Ectodermal cell (in vitro differentiated cells): ENCODE measurements at regions not wholly inside any gene's neighbourhood (a gene's known extent, or its start where the extent isn't known, plus 50 kb on each side); places are given as distances from the start of the nearest gene placed in this dataset.

Experiments
- H3K27ac ChIP-seq: 2 replicates; pipeline ENCODE4 v1.7.0; 2013; ENCODE audit warnings: mild to moderate bottlenecking, low read depth, low read length; ENCODE audit not compliant: insufficient read depth, poor library complexity, severe bottlenecking
- H3K27me3 ChIP-seq: 2 replicates; pipeline ENCODE4 v1.7.0; 2013; ENCODE audit warnings: mild to moderate bottlenecking, low read length; ENCODE audit not compliant: insufficient read depth, control insufficient read depth, poor library complexity, severe bottlenecking
- H3K36me3 ChIP-seq: one replicate; pipeline ENCODE4 v1.7.0; 2013; ENCODE audit warnings: low read length; ENCODE audit not compliant: control insufficient read depth, insufficient read depth
- H3K4me1 ChIP-seq: one replicate; pipeline ENCODE4 v1.7.0; 2013; ENCODE audit warnings: low read length; ENCODE audit not compliant: control insufficient read depth, insufficient read depth
- H3K4me3 ChIP-seq: 2 replicates; pipeline ENCODE4 v1.7.0; 2013; ENCODE audit warnings: low read depth, low read length, control low read depth; ENCODE audit not compliant: insufficient read depth
- H3K9me3 ChIP-seq: 2 replicates; pipeline ENCODE4 v1.7.0; 2013; ENCODE audit warnings: mild to moderate bottlenecking, low read length, moderate library complexity; ENCODE audit not compliant: control insufficient read depth
- WGBS, 2 experiments: methylation state at CpG; one replicate each; pipeline ENCODE4 v1.1.7; 2013; ENCODE audit warnings: missing lambda C conversion rate in 2 of 2; 5-methylcytosine and 5-hydroxymethylcytosine counted together

- no peak overlapping the region for H3K27ac ChIP-seq
- no peaks in the 10 kb centered on the region for H3K4me1 ChIP-seq
- no peaks in the 10 kb centered on the region for H3K36me3 ChIP-seq
- WGBS, 2 experiments, result 54 to 81% methylated on average over 2 to 3 of the region's 3 CpGs
- no peak overlapping the region for H3K4me3 ChIP-seq
- no peaks in the 10 kb centered on the region for H3K27me3 ChIP-seq
- H3K9me3 ChIP-seq, result no peaks in the 10 kb centered on the region
Observed at GRCh38 chr13:84571264-84571663, 689.0 kb upstream of the SLITRK1 start.

GRCh38 chr13:84570831-84571230, 688.6 kb upstream of the SLITRK1 start:
- H3K27ac ChIP-seq, result no peak overlapping the region
- no peak overlapping the region for H3K4me3 ChIP-seq
- H3K36me3 ChIP-seq, result no peaks in the 10 kb centered on the region
- WGBS, 2 experiments, result 94 to 100% methylated on average over 1 of the region's 2 CpGs
- H3K27me3 ChIP-seq, result no peaks in the 10 kb centered on the region
- H3K4me1 ChIP-seq, result no peaks in the 10 kb centered on the region
- H3K9me3 ChIP-seq, result no peaks in the 10 kb centered on the region

- no CpG with 5 or more reads among the region's 1 CpG for WGBS, 2 experiments
- Histone ChIP-seq H3K36me3 (no peaks in the 10 kb centered on the region), H3K27me3 (no peaks in the 10 kb centered on the region), H3K27ac (no peak overlapping the region), H3K9me3 (no peaks in the 10 kb centered on the region), H3K4me1 (no peaks in the 10 kb centered on the region), H3K4me3 (no peak overlapping the region)
Observed at GRCh38 chr13:84569366-84569765, 687.1 kb upstream of the SLITRK1 start.

GRCh38 chr13:84567848-84568247, 685.6 kb upstream of the SLITRK1 start:
- Histone ChIP-seq H3K27me3 (no peaks in the 10 kb centered on the region), H3K36me3 (no peaks in the 10 kb centered on the region), H3K4me1 (no peaks in the 10 kb centered on the region), H3K27ac (no peak overlapping the region), H3K9me3 (no peaks in the 10 kb centered on the region), H3K4me3 (no peak overlapping the region)
- WGBS, 2 experiments, result 65 to 66% methylated on average over 1 of the region's 1 CpG

- no peaks in the 10 kb centered on the region for H3K36me3 ChIP-seq
- 90 to 96% methylated on average over 2 of the region's 2 CpGs for WGBS, 2 experiments
- H3K9me3 ChIP-seq, result no peaks in the 10 kb centered on the region
- no peaks in the 10 kb centered on the region for H3K27me3 ChIP-seq
- no peak overlapping the region for H3K4me3 ChIP-seq
- H3K27ac ChIP-seq, result no peak overlapping the region
- H3K4me1 ChIP-seq, result no peaks in the 10 kb centered on the region
Observed at GRCh38 chr13:84566780-84567179, 684.5 kb upstream of the SLITRK1 start.

- Histone ChIP-seq H3K4me1 (no peaks in the 10 kb centered on the region), H3K27me3 (no peaks in the 10 kb centered on the region), H3K36me3 (no peaks in the 10 kb centered on the region), H3K9me3 (no peaks in the 10 kb centered on the region), H3K4me3 (no peak overlapping the region), H3K27ac (no peak overlapping the region)
- 91 to 100% methylated on average over 3 of the region's 3 CpGs for WGBS, 2 experiments
Observed at GRCh38 chr13:84563611-84564010, 681.3 kb upstream of the SLITRK1 start.

- WGBS, 2 experiments, result 91 to 96% methylated on average over 3 to 4 of the region's 5 CpGs
- Histone ChIP-seq H3K4me1 (no peaks in the 10 kb centered on the region), H3K4me3 (no peak overlapping the region), H3K27ac (no peak overlapping the region), H3K27me3 (no peaks in the 10 kb centered on the region), H3K36me3 (no peaks in the 10 kb centered on the region), H3K9me3 (no peaks in the 10 kb centered on the region)
Observed at GRCh38 chr13:84553227-84553626, 671.0 kb upstream of the SLITRK1 start.

- H3K36me3 ChIP-seq, result no peaks in the 10 kb centered on the region
- WGBS, 2 experiments, result 93 to 95% methylated on average over 3 of the region's 3 CpGs
- H3K9me3 ChIP-seq, result no peaks in the 10 kb centered on the region
- H3K4me1 ChIP-seq, result no peaks in the 10 kb centered on the region
- no peak overlapping the region for H3K4me3 ChIP-seq
- no peaks in the 10 kb centered on the region for H3K27me3 ChIP-seq
- no peak overlapping the region for H3K27ac ChIP-seq
Observed at GRCh38 chr13:84543962-84544361, 661.7 kb upstream of the SLITRK1 start.

- H3K4me1 ChIP-seq, result no peaks in the 10 kb centered on the region
- H3K27ac ChIP-seq, result no peak overlapping the region
- no peaks in the 10 kb centered on the region for H3K27me3 ChIP-seq
- H3K36me3 ChIP-seq, result no peaks in the 10 kb centered on the region
- no peak overlapping the region for H3K4me3 ChIP-seq
- WGBS, 2 experiments, result 92% methylated on average over 1 of the region's 1 CpG; no CpG with 5 or more reads in 1 of the 2 experiments
- H3K9me3 ChIP-seq, result no peaks in the 10 kb centered on the region
Observed at GRCh38 chr13:84542348-84542747, 660.1 kb upstream of the SLITRK1 start.

- WGBS, 2 experiments, result 95% methylated on average over 2 of the region's 2 CpGs; no CpG with 5 or more reads in 1 of the 2 experiments
- Histone ChIP-seq H3K9me3 (no peaks in the 10 kb centered on the region), H3K4me1 (no peaks in the 10 kb centered on the region), H3K36me3 (no peaks in the 10 kb centered on the region), H3K27me3 (no peaks in the 10 kb centered on the region), H3K27ac (no peak overlapping the region), H3K4me3 (no peak overlapping the region)
Observed at GRCh38 chr13:84536906-84537305, 654.6 kb upstream of the SLITRK1 start.

GRCh38 chr13:84528408-84529070, 646.3 kb upstream of the SLITRK1 start:
- WGBS, 2 experiments, result 92 to 97% methylated on average over 3 of the region's 3 CpGs
- Histone ChIP-seq H3K27ac (no peak overlapping the region), H3K27me3 (no peaks in the 10 kb centered on the region), H3K4me3 (no peak overlapping the region), H3K36me3 (no peaks in the 10 kb centered on the region), H3K9me3 (no peaks in the 10 kb centered on the region), H3K4me1 (no peaks in the 10 kb centered on the region)
